ENCODE measurements at regions not wholly inside any gene's neighbourhood (a gene's known extent, or its start where the extent isn't known, plus 50 kb on each side); places are given as distances from the start of the nearest gene placed in this dataset.

GRCh38 chr14:85248881-85249635, 280.9 kb upstream of the FLRT2 start:
- no peak for DNase-seq (ENCODE audit: low read depth)

GRCh38 chr14:85250414-85251189, 279.3 kb upstream of the FLRT2 start:
- no peak for DNase-seq (ENCODE audit: low read depth)

- DNase-seq (ENCODE audit: low read depth), result no peak
Measured at GRCh38 chr14:85252011-85252410, 277.9 kb upstream of the FLRT2 start.

- no peak for DNase-seq (ENCODE audit: low read depth)
Measured at GRCh38 chr14:85254711-85255110, 275.2 kb upstream of the FLRT2 start.

GRCh38 chr14:85257287-85257686, 272.7 kb upstream of the FLRT2 start:
- no peak for DNase-seq (ENCODE audit: low read depth)

- DNase-seq (ENCODE audit: low read depth), result no peak
Measured at GRCh38 chr14:85263916-85264675, 265.8 kb upstream of the FLRT2 start.

GRCh38 chr14:85273099-85273677, 256.8 kb upstream of the FLRT2 start:
- DNase-seq (ENCODE audit: low read depth), result no peak

GRCh38 chr14:85273952-85274351, 256.0 kb upstream of the FLRT2 start:
- DNase-seq (ENCODE audit: low read depth), result no peak

GRCh38 chr14:85276161-85276978, 253.6 kb upstream of the FLRT2 start:
- no peak for DNase-seq (ENCODE audit: low read depth)

- no peak for DNase-seq (ENCODE audit: low read depth)
Measured at GRCh38 chr14:85276979-85277228, 253.0 kb upstream of the FLRT2 start.

- DNase-seq (ENCODE audit: low read depth), result no peak
Measured at GRCh38 chr14:85279407-85279806, 250.5 kb upstream of the FLRT2 start.

GRCh38 chr14:85280074-85280473, 249.9 kb upstream of the FLRT2 start:
- DNase-seq (ENCODE audit: low read depth), result no peak

- DNase-seq (ENCODE audit: low read depth), result no peak
Measured at GRCh38 chr14:85281921-85282320, 248.0 kb upstream of the FLRT2 start.

- no peak for DNase-seq (ENCODE audit: low read depth)
Measured at GRCh38 chr14:85288041-85288440, 241.9 kb upstream of the FLRT2 start.

GRCh38 chr14:85291731-85292130, 238.2 kb upstream of the FLRT2 start:
- no peak for DNase-seq (ENCODE audit: low read depth)

- DNase-seq (ENCODE audit: low read depth), result no peak
Measured at GRCh38 chr14:85293612-85294234, 236.2 kb upstream of the FLRT2 start.

GRCh38 chr14:85295318-85295717, 234.6 kb upstream of the FLRT2 start:
- DNase-seq (ENCODE audit: low read depth), result no peak

- no peak for DNase-seq (ENCODE audit: low read depth)
Measured at GRCh38 chr14:85296456-85297210, 233.3 kb upstream of the FLRT2 start.

- DNase-seq (ENCODE audit: low read depth), result no peak
Measured at GRCh38 chr14:85300107-85300506, 229.8 kb upstream of the FLRT2 start.

GRCh38 chr14:85301506-85301905, 228.4 kb upstream of the FLRT2 start:
- no peak for DNase-seq (ENCODE audit: low read depth)

Measured in M059J (cell line).